HG03175 (cell line): ENCODE measurements at regions not wholly inside any gene's neighbourhood (a gene's known extent, or its start where the extent isn't known, plus 50 kb on each side); places are given as distances from the start of the nearest gene placed in this dataset.

Experiments used
- ATAC-seq: cut with Tn5 transposase; IDR thresholded peaks from one replicate; pipeline ENCODE4 v1.9.1; 2021; ENCODE audit warnings: mild to moderate bottlenecking, moderate library complexity; ENCODE audit not compliant: unreplicated experiment

DNA sequence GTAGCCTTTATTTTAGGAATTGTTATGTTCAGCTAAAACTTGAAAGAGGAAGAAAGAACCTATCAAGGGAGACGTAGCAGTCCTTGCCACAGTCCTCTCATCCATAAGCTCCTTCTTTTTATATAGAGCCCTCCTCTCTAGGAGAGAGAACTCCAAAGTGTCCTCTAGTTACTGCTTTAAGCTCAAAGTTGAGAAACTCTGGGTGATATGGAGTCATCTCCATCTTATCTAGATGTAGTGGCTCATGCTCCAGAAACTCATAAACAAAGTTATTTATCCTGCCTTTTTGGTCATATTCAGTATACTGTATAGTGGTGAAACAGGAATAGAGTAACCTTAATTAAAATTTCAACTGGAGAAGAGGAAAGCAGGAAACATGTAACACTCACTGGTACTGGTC, 90.4 kb upstream of the ATF7IP start:
- ATAC-seq: no peak

DNA sequence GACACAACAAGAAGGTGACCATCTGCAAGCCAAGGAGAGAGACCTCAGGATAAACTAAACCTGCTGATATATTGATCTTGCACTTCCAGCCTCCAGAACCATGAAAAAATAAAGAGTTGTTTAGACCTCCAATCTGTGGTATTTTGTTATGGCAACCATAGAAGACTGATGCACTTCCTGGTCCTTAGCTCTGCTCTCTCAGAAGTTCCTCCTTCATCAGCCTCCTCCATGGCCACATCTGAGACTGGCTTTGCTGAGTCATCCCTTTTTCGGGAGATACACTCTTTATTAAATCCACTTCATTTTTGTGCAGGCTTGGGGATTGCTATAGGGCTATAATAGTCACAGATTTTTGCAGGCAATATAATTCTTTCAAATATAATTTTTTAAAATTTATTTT, 89.6 kb upstream of the ATF7IP start:
- no peak for ATAC-seq

GRCh38 chr12:14278294-14278953, 87.1 kb upstream of the ATF7IP start:
- no peak for ATAC-seq

- ATAC-seq: no peak
Measured at GRCh38 chr12:14279845-14280244, 85.6 kb upstream of the ATF7IP start.

DNA sequence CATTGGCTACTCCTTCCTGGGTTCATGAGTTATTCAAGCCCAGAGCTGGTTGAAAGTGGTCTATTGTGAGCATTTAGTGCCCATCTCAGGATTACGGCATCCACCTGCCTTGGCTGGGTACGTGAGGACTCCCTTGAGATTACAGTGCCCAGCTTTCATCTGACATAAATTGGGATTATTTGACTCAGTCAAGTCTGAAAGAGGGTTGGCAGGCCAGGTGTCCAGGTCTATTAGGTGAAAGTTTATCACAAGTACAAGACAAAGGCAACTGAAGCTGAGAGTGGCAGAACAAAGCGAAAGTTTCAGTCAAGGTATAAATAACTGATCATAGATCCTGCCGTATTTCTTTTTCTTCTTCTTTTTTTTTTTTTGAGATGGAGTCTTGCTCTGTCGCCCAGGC, 84.6 kb upstream of the ATF7IP start:
- no peak for ATAC-seq

DNA sequence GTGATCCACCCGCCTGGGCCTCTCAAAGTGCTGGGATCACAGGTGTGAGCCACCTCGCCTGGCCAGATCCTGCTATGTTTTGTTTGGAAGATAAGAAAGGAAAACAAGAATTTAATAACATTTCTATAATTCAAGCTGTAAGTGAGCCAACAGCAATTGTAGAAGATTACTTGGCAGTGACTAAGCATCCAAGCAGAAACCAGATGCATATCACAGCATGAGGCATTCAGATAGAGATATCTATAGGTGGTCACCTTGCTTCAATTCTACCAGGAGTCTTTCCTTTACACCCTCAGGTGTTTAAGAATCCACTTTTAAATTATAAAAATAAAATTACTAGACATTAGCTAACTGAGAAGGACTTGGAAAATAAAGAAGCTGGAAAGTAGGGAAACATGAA, 83.9 kb upstream of the ATF7IP start:
- no peak for ATAC-seq

DNA sequence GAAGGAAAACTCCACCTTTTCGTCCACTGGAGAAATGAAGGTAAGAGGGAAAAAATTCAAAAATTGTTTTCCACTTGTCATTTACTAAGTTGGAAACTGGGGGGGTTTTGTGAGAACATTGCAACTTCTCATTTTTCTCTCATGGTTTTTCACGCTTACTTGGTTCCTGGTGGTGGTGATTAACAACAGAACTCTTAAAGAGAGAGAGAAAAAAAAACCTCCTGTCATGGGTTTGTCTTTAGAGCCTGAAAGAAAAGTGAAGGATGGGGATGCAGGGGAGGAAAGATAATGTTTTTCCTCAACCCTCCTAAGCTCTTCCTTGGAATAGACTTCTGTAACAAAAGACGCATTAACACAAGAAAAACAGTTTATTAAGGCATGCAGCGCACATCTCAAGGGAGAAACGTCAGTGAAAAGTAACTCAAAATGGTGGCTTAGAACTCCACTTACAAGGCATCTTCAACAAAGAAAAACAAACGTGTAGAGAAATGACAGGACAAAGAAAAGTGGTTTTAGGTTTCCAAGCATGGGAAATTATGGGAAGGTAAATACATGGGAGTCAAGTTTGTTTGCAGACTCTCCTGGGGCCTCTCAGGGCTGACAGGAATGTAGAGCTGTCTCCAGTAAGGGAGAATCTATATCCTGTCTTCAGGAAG, 81.9 kb upstream of the ATF7IP start:
- ATAC-seq: peak; percentile 57

DNA sequence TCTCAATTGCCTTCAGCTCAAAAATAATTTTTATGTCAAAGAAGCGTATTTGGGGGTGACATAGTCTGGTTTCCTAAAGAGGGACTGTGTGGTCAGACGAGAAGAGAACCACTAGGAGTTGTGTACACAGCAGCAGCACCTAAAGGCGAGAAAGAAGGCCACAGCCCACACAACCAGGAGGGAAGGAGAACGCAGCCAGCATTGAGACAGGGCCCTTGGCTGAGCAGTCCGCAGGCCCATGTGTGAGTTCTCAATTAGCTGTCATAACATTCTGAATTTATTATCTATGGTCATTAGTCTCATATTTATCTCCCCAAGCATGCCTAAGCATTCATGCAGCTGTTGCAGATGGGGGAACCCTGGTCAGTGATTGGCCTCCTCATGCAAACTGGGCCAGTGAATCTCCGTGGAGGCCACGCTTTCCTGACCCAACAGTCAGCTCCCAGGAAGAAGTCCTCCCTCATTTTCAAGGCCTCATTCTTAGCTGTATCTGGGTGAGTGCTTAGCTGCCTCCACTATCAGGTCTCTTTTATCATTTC, 81.2 kb upstream of the ATF7IP start:
- peak; percentile 76 for ATAC-seq

GRCh38 chr12:14289601-14290000, 75.9 kb upstream of the ATF7IP start:
- ATAC-seq: no peak

GRCh38 chr12:14290951-14291350, 74.5 kb upstream of the ATF7IP start:
- no peak for ATAC-seq

- no peak for ATAC-seq
Measured at GRCh38 chr12:14303661-14304155, 61.8 kb upstream of the ATF7IP start.

- ATAC-seq: no peak
Measured at GRCh38 chr12:14307004-14307403, 58.5 kb upstream of the ATF7IP start.

DNA sequence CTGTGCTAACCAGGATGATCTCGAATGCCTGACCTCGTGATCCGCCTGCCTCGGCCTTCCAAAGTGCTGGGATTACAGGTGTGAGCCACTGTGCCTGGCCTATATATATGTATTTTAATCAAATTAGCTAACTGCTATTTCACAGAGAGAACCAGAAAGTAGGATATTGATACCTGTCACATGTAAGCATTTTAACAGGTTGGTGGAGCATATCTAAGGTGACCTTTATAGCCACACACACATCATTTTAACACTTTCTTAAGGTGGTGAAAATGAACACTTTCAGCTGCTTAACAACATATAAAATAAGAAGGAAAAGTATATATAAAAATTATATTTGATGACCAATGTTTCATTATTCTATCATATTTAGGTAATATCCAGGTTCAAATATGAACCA, 57.0 kb upstream of the ATF7IP start:
- no peak for ATAC-seq

GRCh38 chr12:14310866-14311265, 54.6 kb upstream of the ATF7IP start:
- no peak for ATAC-seq

DNA sequence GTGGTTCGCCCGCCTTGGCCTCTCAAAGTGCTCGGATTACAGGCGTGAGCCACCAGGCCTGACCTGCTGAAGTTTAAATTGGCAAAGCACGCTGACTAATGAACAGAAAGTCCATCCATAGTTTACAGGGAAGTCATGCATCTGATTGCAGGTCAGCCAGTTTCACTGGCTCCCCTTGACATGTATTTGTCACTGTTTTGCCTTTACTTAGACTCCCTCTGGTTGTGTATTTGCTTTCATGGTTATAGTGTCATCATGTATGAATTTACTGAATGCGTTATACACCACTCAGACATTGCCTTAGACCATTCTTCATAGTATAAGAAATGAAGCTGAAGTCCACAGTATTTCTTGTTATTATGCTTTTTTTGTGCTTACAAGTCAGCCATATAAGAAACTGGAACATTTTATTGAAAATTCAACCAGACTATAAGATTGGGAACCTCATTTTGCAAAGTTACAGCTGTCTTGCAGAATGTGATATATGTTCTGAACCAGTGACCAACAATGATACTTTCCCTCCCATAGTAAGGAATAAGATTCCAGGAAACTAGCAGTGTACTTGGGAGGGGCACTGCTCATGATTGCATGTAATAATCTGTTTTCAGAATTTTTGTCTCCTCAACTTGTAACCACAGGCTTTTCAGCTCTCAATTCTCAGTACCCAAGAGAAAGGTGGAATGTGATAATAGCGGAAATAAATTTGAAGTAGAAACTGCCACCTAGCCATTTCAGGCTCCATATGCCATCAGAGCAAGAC, 51.9 kb upstream of the ATF7IP start:
- no peak for ATAC-seq

DNA sequence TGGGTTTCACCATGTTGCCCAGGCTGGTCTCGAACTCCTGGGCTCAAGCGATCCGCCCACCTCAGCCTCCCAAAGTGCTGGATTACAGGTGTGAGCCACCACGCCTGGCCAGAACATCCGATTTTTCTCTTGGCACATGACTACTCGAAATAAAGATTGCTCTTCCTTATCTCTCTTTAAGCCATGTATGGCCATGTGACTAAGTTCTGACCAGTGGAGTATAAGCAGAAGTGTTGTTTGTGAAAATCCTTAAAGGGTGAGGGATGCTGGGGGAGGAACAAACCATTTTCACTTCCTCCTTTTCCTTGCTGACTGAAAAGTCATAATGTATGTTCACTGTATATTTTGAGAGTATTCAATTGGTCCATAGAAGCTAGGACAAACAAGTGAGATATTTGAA, 50.7 kb upstream of the ATF7IP start:
- peak; percentile 54 for ATAC-seq

- ATAC-seq: no peak
Measured at GRCh38 chr12:14315501-14315900, 50.0 kb upstream of the ATF7IP start.
